GM20000 (cell line): ENCODE measurements at regions not wholly inside any gene's neighbourhood (a gene's known extent, or its start where the extent isn't known, plus 50 kb on each side); places are given as distances from the start of the nearest gene placed in this dataset.

ENCODE experiments used
- DNase-seq: peaks from one replicate; pipeline ENCODE4 v3.0.0; 2012; ENCODE audit warnings: low spot score
- TF ChIP-seq, protein P1 (sequence below): IDR thresholded peaks from 2 replicates; pipeline ENCODE4 v1.5.1; 2012; ENCODE audit warnings: mild to moderate bottlenecking, control low read depth; ENCODE audit errors: extremely low read depth, missing control alignments

- TF ChIP-seq, protein P1, sequence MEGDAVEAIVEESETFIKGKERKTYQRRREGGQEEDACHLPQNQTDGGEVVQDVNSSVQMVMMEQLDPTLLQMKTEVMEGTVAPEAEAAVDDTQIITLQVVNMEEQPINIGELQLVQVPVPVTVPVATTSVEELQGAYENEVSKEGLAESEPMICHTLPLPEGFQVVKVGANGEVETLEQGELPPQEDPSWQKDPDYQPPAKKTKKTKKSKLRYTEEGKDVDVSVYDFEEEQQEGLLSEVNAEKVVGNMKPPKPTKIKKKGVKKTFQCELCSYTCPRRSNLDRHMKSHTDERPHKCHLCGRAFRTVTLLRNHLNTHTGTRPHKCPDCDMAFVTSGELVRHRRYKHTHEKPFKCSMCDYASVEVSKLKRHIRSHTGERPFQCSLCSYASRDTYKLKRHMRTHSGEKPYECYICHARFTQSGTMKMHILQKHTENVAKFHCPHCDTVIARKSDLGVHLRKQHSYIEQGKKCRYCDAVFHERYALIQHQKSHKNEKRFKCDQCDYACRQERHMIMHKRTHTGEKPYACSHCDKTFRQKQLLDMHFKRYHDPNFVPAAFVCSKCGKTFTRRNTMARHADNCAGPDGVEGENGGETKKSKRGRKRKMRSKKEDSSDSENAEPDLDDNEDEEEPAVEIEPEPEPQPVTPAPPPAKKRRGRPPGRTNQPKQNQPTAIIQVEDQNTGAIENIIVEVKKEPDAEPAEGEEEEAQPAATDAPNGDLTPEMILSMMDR, result no peak
- DNase-seq, result no peak
Observed at GRCh38 chr6:139508023-139508422, 133.6 kb upstream of the CITED2 start.

GRCh38 chr6:139500977-139501376 lies 126.5 kb upstream of the CITED2 start:
- TF ChIP-seq, protein P1, result no peak
- no peak for DNase-seq

DNA sequence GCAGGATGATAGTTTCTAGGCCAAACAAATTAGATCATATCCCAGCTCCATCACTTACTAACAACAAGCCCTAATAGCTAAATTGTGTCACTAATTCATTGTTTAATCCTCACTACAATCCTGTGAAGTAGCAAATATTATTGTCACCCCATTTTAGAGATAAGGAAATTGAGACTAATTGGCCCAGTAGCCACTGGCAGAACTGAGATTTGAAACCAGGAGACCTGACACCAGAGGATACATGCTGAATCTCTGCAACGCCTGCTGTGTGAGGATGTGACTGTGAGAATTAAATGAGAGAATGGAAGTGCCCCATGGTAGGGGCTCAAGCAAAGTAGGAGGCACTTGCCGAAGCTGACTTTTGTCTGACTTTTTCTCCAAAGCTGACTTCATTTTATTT lies 124.3 kb upstream of the CITED2 start:
- TF ChIP-seq, protein P1, result no peak
- DNase-seq, result no peak

DNA sequence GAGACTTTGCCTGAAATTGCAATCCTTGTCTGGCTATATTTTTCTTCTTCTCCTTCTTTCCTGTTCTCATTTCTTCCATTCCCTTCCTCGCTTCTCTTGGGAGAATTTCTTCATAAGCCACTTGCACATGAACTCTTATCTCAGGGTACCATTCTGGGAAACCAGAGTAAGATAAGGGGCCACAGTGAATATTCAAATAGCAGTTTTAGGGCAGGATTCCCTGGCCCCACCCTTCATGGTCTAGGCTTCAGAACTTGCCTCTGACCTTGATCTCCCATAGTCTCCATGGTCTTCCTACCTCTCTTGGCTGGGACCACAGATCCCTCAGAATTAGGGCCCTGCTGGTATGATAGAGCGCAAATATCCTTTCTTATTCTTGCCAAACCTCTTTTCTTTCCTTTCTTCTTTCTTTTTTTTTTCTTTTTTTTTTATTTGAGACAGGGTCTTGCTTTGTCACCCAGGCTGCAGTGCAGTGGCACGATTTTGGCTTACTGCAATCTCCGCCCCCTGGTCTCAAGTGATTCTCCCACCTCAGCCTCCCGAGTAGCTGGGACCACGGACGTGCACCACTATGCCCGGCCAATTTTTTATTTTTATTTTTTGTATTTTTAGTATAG lies 123.0 kb upstream of the CITED2 start:
- DNase-seq, result no peak
- TF ChIP-seq, protein P1, result no peak

GRCh38 chr6:139496654-139497344 lies 122.4 kb upstream of the CITED2 start:
- TF ChIP-seq, protein P1, result no peak
- DNase-seq, result no peak

- TF ChIP-seq, protein P1, result no peak
- no peak for DNase-seq
Observed at GRCh38 chr6:139494376-139494990, 120.0 kb upstream of the CITED2 start.

- no peak for DNase-seq
- TF ChIP-seq, protein P1, result no peak
Observed at GRCh38 chr6:139490482-139490881, 116.0 kb upstream of the CITED2 start.
